PC-9 (cell line): ENCODE measurements at regions not wholly inside any gene's neighbourhood (a gene's known extent, or its start where the extent isn't known, plus 50 kb on each side); places are given as distances from the start of the nearest gene placed in this dataset.

Experiments used
- BruUV-seq: library from RNA; stranded (reverse); fragments of 400-500 nt; replicated peaks from 2 replicates; lab custom pipeline; 2021; lab: Mats Ljungman, UMichigan
- CTCF ChIA-PET: fragments of 300-600 bp; sonication (Branson Sonifier 250); formaldehyde crosslinking; loops from one replicate; lab custom pipeline; 2022; ENCODE audit warnings: antibody characterized with exemption; lab: Charles Lee
- POLR2A ChIA-PET: fragments of 300-600 bp; sonication (Branson Sonifier 250); formaldehyde crosslinking; loops from one replicate; lab custom pipeline; 2022; ENCODE audit warnings: antibody characterized with exemption; ENCODE audit not compliant: unreplicated experiment; lab: Charles Lee
- DNase-seq, 2 experiments: peaks; one replicate each; pipeline versions ENCODE4 v3.0.0 to v3.0.0-alpha.2; 2015 to 2022; ENCODE audit warnings: mixed read lengths in 1 of 2
- H2AFZ ChIP-seq: fragments of 200-600 bp; sonication (generic); 2 replicates; pipeline ENCODE4 v1.8.1; 2017; ENCODE audit warnings: antibody characterized with exemption
- H3F3A ChIP-seq: fragments of 200-600 bp; sonication (generic); 2 replicates; pipeline ENCODE4 v1.8.1; 2017; ENCODE audit warnings: antibody characterized with exemption, mild to moderate bottlenecking, low read depth; ENCODE audit not compliant: insufficient read depth
- H3K27ac ChIP-seq: fragments of 200-600 bp; sonication (generic); 2 replicates; pipeline ENCODE4 v1.6.1; 2016; ENCODE audit warnings: mixed run types
- H3K27me3 ChIP-seq: fragments of 200-600 bp; sonication (generic); 2 replicates; pipeline ENCODE4 v1.6.1; 2016; ENCODE audit warnings: low read depth, mixed run types; ENCODE audit not compliant: insufficient read depth
- H3K36me3 ChIP-seq: fragments of 200-600 bp; sonication (generic); 2 replicates; pipeline ENCODE4 v1.6.1; 2016; ENCODE audit warnings: low read depth, mixed run types
- H3K4me1 ChIP-seq: fragments of 200-600 bp; sonication (generic); replicated peaks from 2 replicates; pipeline ENCODE4 v1.6.1; 2016; ENCODE audit warnings: mixed run types; ENCODE audit not compliant: insufficient read depth
- H3K4me2 ChIP-seq: fragments of 200-600 bp; sonication (generic); 2 replicates; pipeline ENCODE4 v1.6.1; 2017; ENCODE audit warnings: mixed run types
- H3K4me3 ChIP-seq: fragments of 200-600 bp; sonication (generic); 2 replicates; pipeline ENCODE4 v1.6.1; 2016; ENCODE audit warnings: mixed run types
- H3K79me2 ChIP-seq: fragments of 200-600 bp; sonication (generic); 2 replicates; pipeline ENCODE4 v1.6.1; 2017; ENCODE audit warnings: low read depth, mixed run types
- H3K9me2 ChIP-seq: fragments of 200-600 bp; sonication (generic); 2 replicates; pipeline ENCODE4 v1.8.1; 2017; ENCODE audit warnings: mild to moderate bottlenecking; ENCODE audit not compliant: insufficient read depth
- H3K9me3 ChIP-seq: fragments of 200-600 bp; sonication (generic); 2 replicates; pipeline ENCODE4 v1.8.1; 2016; ENCODE audit warnings: low read depth; ENCODE audit not compliant: insufficient read depth
- H4K20me1 ChIP-seq: fragments of 200-600 bp; sonication (generic); 2 replicates; pipeline ENCODE4 v1.8.1; 2017; ENCODE audit not compliant: insufficient read depth
- EZH2 ChIP-seq: fragments of 200-600 bp; sonication (generic); IDR thresholded peaks from 2 replicates; pipeline ENCODE4 v1.8.0; 2017; ENCODE audit warnings: antibody characterized with exemption, low read depth
- intact Hi-C: fragments of 100-400 bp; cut with micrococcal nuclease; formaldehyde crosslinking; loops from one replicate; pipeline ENCODE4 v1.10.0; 2022; ENCODE audit not compliant: unreplicated experiment
- TF ChIP-seq, protein P1 (sequence below): fragments of 200-600 bp; sonication (generic); conservative IDR thresholded peaks from 2 replicates; pipeline ENCODE4 v1.6.1; 2017; ENCODE audit warnings: mixed run types, antibody characterized with exemption, mild to moderate bottlenecking, moderate library complexity

DNA sequence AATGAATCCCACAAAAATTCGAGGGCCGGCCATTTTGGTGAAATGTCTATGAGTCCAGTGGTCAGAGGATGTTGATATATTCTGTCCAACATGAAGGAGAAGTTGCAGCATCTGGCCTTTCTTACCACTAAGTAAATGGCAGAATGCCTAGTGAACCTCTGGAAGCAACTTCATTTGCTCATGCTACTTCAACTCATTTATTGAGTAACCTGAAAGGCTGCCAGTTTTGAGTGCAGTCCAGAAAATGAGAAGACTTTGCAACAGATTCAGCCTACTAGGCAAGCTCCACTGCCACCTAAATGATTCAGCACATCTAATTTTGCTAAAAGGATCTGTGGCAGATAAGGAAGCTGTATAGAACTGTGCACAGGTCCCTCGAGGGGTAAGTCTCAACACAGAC lies 265.0 kb downstream of the OPA1 start:
- H3K4me3 ChIP-seq, result no peak overlapping the region
- H3K4me1 ChIP-seq, result peaks cover 80% of the 10 kb centered on the region
- H3K4me2 ChIP-seq, result no peak overlapping the region
- POLR2A ChIA-PET, result interaction anchor here (0.6 to 0.7 kb wide), 2 partner anchors 84 to 213 kb away, joined by 3 read pairs; no protein-coding TSS in a partner anchor
- no TSS peak for BruUV-seq
- intact Hi-C loops, result no loop called here
- DNase-seq, result peak; percentile 25 to 83
- no peaks in the 10 kb centered on the region for H4K20me1 ChIP-seq
- H3K27me3 ChIP-seq, result no peaks in the 10 kb centered on the region
- no peak overlapping the region for H2AFZ ChIP-seq
- H3K36me3 ChIP-seq, result no peaks in the 10 kb centered on the region
- 0 out of 2 replicates have a peak, but pooled peaks cover 13% of the 10 kb centered on the region for H3K9me3 ChIP-seq
- H3F3A ChIP-seq, result peaks cover 54% of the 10 kb centered on the region
- H3K9me2 ChIP-seq, result no peaks in the 10 kb centered on the region
- TF ChIP-seq, protein P1, sequence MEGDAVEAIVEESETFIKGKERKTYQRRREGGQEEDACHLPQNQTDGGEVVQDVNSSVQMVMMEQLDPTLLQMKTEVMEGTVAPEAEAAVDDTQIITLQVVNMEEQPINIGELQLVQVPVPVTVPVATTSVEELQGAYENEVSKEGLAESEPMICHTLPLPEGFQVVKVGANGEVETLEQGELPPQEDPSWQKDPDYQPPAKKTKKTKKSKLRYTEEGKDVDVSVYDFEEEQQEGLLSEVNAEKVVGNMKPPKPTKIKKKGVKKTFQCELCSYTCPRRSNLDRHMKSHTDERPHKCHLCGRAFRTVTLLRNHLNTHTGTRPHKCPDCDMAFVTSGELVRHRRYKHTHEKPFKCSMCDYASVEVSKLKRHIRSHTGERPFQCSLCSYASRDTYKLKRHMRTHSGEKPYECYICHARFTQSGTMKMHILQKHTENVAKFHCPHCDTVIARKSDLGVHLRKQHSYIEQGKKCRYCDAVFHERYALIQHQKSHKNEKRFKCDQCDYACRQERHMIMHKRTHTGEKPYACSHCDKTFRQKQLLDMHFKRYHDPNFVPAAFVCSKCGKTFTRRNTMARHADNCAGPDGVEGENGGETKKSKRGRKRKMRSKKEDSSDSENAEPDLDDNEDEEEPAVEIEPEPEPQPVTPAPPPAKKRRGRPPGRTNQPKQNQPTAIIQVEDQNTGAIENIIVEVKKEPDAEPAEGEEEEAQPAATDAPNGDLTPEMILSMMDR, result no peak
- no peak for TF ChIP-seq EZH2
- peak overlapping the region; percentile 75 for H3K27ac ChIP-seq
- CTCF ChIA-PET, result interaction anchor here (0.6 kb wide), 2 partner anchors 251 to 283 kb away, joined by 3 to 5 read pairs; no protein-coding TSS in a partner anchor
- H3K79me2 ChIP-seq, result no peaks in the 10 kb centered on the region

- peaks cover 46% of the 10 kb centered on the region for H3F3A ChIP-seq
- peak overlapping the region; percentile 27 for H3K4me2 ChIP-seq
- CTCF ChIA-PET, result interaction anchor here (0.6 kb wide), 1 partner anchor 10 kb away, joined by 4 read pairs; no protein-coding TSS in a partner anchor
- no TSS peak for BruUV-seq
- H3K36me3 ChIP-seq, result no peaks in the 10 kb centered on the region
- H3K4me1 ChIP-seq, result peaks cover 73% of the 10 kb centered on the region
- no peaks in the 10 kb centered on the region for H3K27me3 ChIP-seq
- H3K9me2 ChIP-seq, result no peaks in the 10 kb centered on the region
- intact Hi-C loops, result no loop called here
- H2AFZ ChIP-seq, result no peak overlapping the region
- H3K79me2 ChIP-seq, result no peaks in the 10 kb centered on the region
- TF ChIP-seq EZH2, result no peak
- TF ChIP-seq, protein P1, result no peak
- H4K20me1 ChIP-seq, result no peaks in the 10 kb centered on the region
- POLR2A ChIA-PET, result interaction anchor here (0.7 kb wide), 1 partner anchor 143 kb away, joined by 4 read pairs; no protein-coding TSS in a partner anchor
- no peak overlapping the region for H3K4me3 ChIP-seq
- DNase-seq, result peak; percentile 69 to 76
- 0 out of 2 replicates have a peak, but pooled peaks cover 13% of the 10 kb centered on the region for H3K9me3 ChIP-seq
- peak overlapping the region; percentile 75 for H3K27ac ChIP-seq
Observed at GRCh38 chr3:193859195-193859594, 266.2 kb downstream of the OPA1 start.

GRCh38 chr3:193861012-193861411 lies 268.0 kb downstream of the OPA1 start:
- CTCF ChIA-PET, result no interaction called here
- Histone ChIP-seq H3K4me1 (peaks cover 64% of the 10 kb centered on the region), H3K36me3 (no peaks in the 10 kb centered on the region), H3K4me3 (no peak overlapping the region), H3K79me2 (no peaks in the 10 kb centered on the region), H3K9me3 (peaks cover 11% of the 10 kb centered on the region; the same call in 1 of the 2 replicates), H3K27ac (no peak overlapping the region), H3K4me2 (no peak overlapping the region), H3K27me3 (no peaks in the 10 kb centered on the region), H2AFZ (no peak overlapping the region), H3K9me2 (no peaks in the 10 kb centered on the region), H4K20me1 (no peaks in the 10 kb centered on the region), H3F3A (peaks cover 34% of the 10 kb centered on the region)
- intact Hi-C loops, result no loop called here
- BruUV-seq, result no TSS peak
- POLR2A ChIA-PET, result no interaction called here
- DNase-seq, result no peak
- TF ChIP-seq EZH2, result no peak
- TF ChIP-seq, protein P1, result no peak
